Progenitor cell of endocrine pancreas (in vitro differentiated cells): ENCODE measurements at regions not wholly inside any gene's neighbourhood (a gene's known extent, or its start where the extent isn't known, plus 50 kb on each side); places are given as distances from the start of the nearest gene placed in this dataset.
A peak's percentile ranks its signal among the peaks of the same experiment; 100 is the strongest.

ENCODE experiments used
- DNase-seq: peaks from one replicate; pipeline ENCODE4 v3.0.0; 2021; ENCODE audit warnings: low spot score; ENCODE audit not compliant: unreplicated experiment
- H3K27ac Mint-ChIP-seq: 2 replicates; pipeline ENCODE4 v1.8.0; 2021; ENCODE audit warnings: mild to moderate bottlenecking, moderate library complexity, mixed read lengths
- H3K27me3 Mint-ChIP-seq: 2 replicates; pipeline ENCODE4 v1.8.0; 2021; ENCODE audit warnings: mixed read lengths
- H3K36me3 Mint-ChIP-seq: 2 replicates; pipeline ENCODE4 v1.8.0; 2022; ENCODE audit warnings: mixed read lengths; ENCODE audit not compliant: insufficient read depth
- H3K4me1 Mint-ChIP-seq: 2 replicates; pipeline ENCODE4 v1.8.0; 2021; ENCODE audit warnings: low read depth, mixed read lengths
- H3K4me3 Mint-ChIP-seq: 2 replicates; pipeline ENCODE4 v1.8.0; 2021; ENCODE audit warnings: low read depth, mild to moderate bottlenecking, moderate library complexity, mixed read lengths
- H3K9me3 Mint-ChIP-seq: 2 replicates; pipeline ENCODE4 v1.8.0; 2021; ENCODE audit warnings: low read depth, mixed read lengths
- TF ChIP-seq, protein P1 (sequence below): fragments of 200-600 bp; sonication (generic); IDR thresholded peaks from one replicate; pipeline ENCODE4 v1.5.0; 2021; ENCODE audit warnings: antibody characterized with exemption, mild to moderate bottlenecking; ENCODE audit not compliant: unreplicated experiment

DNA sequence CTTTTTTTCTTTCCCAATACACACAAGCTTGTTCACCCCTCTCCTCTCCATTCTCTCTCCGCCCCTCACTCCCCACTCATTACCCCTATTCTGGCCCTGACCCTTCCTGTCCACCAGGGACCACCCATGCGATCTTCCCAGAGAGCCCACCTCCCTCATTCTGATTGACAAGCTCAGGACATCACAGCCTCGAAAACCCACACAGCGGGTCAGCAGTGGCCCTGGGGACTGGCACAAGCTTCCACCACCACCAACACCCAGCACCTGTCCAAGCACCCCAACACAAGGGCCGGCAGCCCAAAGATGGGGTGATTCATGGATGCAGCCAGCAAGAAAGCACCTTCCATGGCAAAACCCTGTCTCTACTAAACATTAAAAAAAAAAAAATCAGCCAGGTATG lies 50.0 kb upstream of the USP6NL start:
- peaks cover 4% of the 10 kb centered on the region for H3K9me3 Mint-ChIP-seq
- H3K36me3 Mint-ChIP-seq, result no peaks in the 10 kb centered on the region
- no peak overlapping the region for H3K4me3 Mint-ChIP-seq
- H3K27ac Mint-ChIP-seq, result peak overlapping the region; percentile 15
- H3K27me3 Mint-ChIP-seq, result peaks cover 9% of the 10 kb centered on the region
- TF ChIP-seq, protein P1, sequence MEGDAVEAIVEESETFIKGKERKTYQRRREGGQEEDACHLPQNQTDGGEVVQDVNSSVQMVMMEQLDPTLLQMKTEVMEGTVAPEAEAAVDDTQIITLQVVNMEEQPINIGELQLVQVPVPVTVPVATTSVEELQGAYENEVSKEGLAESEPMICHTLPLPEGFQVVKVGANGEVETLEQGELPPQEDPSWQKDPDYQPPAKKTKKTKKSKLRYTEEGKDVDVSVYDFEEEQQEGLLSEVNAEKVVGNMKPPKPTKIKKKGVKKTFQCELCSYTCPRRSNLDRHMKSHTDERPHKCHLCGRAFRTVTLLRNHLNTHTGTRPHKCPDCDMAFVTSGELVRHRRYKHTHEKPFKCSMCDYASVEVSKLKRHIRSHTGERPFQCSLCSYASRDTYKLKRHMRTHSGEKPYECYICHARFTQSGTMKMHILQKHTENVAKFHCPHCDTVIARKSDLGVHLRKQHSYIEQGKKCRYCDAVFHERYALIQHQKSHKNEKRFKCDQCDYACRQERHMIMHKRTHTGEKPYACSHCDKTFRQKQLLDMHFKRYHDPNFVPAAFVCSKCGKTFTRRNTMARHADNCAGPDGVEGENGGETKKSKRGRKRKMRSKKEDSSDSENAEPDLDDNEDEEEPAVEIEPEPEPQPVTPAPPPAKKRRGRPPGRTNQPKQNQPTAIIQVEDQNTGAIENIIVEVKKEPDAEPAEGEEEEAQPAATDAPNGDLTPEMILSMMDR, result no peak
- DNase-seq, result no peak
- H3K4me1 Mint-ChIP-seq, result no peaks in the 10 kb centered on the region
